ENCODE measurements at regions not wholly inside any gene's neighbourhood (a gene's known extent, or its start where the extent isn't known, plus 50 kb on each side); places are given as distances from the start of the nearest gene placed in this dataset.

DNA sequence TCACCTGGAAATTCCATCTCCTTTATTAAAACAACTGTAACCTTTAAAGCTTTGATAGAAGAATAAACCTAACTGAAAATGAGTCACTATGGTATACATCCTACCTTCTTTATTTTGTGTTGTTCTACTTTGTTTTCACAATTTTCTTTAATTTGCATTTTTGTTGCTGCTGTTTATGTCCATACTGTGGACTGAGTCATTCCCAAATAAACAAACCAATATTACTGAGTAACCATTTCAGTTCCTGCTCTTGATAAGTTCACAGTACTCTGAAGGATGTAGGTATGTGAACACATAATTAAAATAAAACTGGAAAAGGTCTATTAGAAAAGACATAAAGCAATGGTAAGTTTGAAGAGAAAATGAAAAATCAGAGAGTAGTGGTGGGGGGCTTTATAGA is 528.5 kb upstream of the GOLIM4 start:
- TF ChIP-seq CTCF (IDR thresholded peaks at IDR 0.05) = no peak
- TF ChIP-seq POLR2A (IDR thresholded peaks at IDR 0.05) = no peak

All from testis (tissue), 2 donors.